HL-60 (cell line): ENCODE measurements at regions not wholly inside any gene's neighbourhood (a gene's known extent, or its start where the extent isn't known, plus 50 kb on each side); places are given as distances from the start of the nearest gene placed in this dataset.

ENCODE experiments used
- DNase-seq, 2 experiments: peaks; one replicate each; pipeline ENCODE4 v3.0.0-alpha.2; 2010 to 2020; ENCODE audit warnings: low read depth in 1 of 2, low spot score in 1 of 2
- H3K27ac ChIP-seq: fragments of 250-450 bp; sonication (Bioruptor Pico); replicated peaks from 2 replicates; pipeline ENCODE4 v1.5.1; 2020; ENCODE audit warnings: mild to moderate bottlenecking, moderate library complexity
- H3K27me3 ChIP-seq: fragments of 250-450 bp; sonication (Bioruptor Pico); 2 replicates; pipeline ENCODE4 v1.5.1; 2021; ENCODE audit warnings: mild to moderate bottlenecking, moderate library complexity; ENCODE audit not compliant: insufficient read depth, poor library complexity, severe bottlenecking
- H3K4me3 ChIP-seq: replicated peaks from 2 replicates; pipeline ENCODE4 v1.5.1; 2011; ENCODE audit warnings: mild to moderate bottlenecking, control low read depth, low read length; ENCODE audit not compliant: insufficient read depth
- CTCF ChIP-seq: IDR thresholded peaks from one replicate; pipeline ENCODE4 v1.5.1; 2011; ENCODE audit warnings: low read length, control low read depth, inconsistent platforms; ENCODE audit not compliant: insufficient read depth
- GABPA ChIP-seq: IDR thresholded peaks from 2 replicates; pipeline ENCODE4 v1.6.1; 2012; ENCODE audit warnings: low read depth
- POLR2AphosphoS5 ChIP-seq: IDR thresholded peaks from 2 replicates; pipeline ENCODE4 v1.6.1; 2012; ENCODE audit warnings: low read depth
- REST ChIP-seq: IDR thresholded peaks from 2 replicates; pipeline ENCODE4 v1.6.1; 2012; ENCODE audit warnings: low read depth; ENCODE audit not compliant: insufficient replicate concordance
- SPI1 ChIP-seq: IDR thresholded peaks from 2 replicates; pipeline ENCODE4 v1.6.1; 2012; ENCODE audit warnings: low read depth, mild to moderate bottlenecking, borderline replicate concordance

- Histone ChIP-seq H3K27ac (no peak overlapping the region), H3K4me3 (no peak overlapping the region), H3K27me3 (no peaks in the 10 kb centered on the region)
- TF ChIP-seq GABPA (no peak), CTCF (no peak), REST (no peak)
- DNase-seq: no peak
Observed at GRCh38 chr2:16126517-16127275, 186.3 kb downstream of the MYCN start.

GRCh38 chr2:16125614-16126516 is 185.5 kb downstream of the MYCN start:
- TF ChIP-seq GABPA (no peak), POLR2AphosphoS5 (no peak), SPI1 (no peak), CTCF (no peak), REST (no peak)
- no peak for DNase-seq
- H3K27ac ChIP-seq: no peak overlapping the region
- H3K4me3 ChIP-seq: no peak overlapping the region
- H3K27me3 ChIP-seq: no peaks in the 10 kb centered on the region

GRCh38 chr2:16124881-16125613 is 184.7 kb downstream of the MYCN start:
- Histone ChIP-seq H3K4me3 (no peak overlapping the region), H3K27me3 (no peaks in the 10 kb centered on the region), H3K27ac (no peak overlapping the region)
- TF ChIP-seq REST (no peak), GABPA (no peak), SPI1 (no peak), POLR2AphosphoS5 (no peak), CTCF (no peak)
- DNase-seq: no peak
